ENCODE measurements at regions not wholly inside any gene's neighbourhood (a gene's known extent, or its start where the extent isn't known, plus 50 kb on each side); places are given as distances from the start of the nearest gene placed in this dataset. TPM values are rescaled to one million over a fixed set of nuclear protein-coding genes. Genes with fewer than 3 reads are reported as not detected.

DNA sequence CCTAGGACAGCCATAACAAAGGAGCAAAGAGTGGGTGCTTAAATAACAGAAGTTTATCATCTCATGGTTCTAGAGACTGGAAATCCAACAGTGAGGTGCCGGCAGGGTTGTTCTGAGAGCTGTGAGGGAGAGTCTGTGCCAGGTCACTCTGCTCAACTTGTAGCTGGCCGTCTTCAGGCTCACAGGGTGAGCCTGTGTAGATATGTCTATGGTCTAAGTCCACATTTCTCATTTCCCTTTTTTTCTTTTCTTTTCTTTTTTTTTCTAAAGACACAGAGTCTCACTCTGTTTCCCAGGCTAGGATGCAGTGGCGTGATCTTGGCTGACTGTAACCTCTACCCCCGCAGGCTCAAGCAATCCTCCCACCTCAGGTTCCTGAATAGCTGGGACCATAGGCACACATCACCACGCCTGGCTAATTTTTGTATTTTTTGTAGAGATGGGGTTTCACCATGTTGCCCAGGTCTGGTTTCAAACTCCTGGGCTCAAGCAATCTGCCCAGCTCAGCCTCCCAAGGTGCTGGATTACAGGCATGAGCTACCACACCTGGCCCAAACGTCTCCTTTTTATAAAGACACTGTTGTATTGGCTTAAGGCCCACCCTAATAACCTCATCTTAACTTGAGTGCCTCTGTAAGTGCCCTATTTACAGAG, 142.2 kb downstream of the SP3 start:
- no peak for DNase-seq

DNA sequence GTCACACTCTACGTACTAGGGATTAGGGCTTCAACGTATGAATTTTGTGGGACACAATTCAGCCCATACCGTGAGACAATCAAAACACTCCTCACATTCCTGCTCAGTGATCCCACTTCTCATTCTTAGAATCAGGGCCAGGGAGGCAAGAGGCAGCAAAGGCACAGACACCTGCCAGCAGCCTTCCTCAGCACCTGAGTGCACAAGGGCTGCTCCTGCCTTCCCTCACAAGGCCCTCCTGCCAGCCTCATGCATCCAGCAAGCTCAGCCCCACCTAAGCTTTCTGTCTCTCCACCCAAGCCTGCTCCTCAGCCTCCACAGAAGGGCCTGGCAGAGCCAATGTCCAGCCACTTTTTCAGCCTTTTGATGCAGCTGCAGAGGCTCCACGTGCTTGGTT, 141.6 kb downstream of the SP3 start:
- no peak for DNase-seq

DNA sequence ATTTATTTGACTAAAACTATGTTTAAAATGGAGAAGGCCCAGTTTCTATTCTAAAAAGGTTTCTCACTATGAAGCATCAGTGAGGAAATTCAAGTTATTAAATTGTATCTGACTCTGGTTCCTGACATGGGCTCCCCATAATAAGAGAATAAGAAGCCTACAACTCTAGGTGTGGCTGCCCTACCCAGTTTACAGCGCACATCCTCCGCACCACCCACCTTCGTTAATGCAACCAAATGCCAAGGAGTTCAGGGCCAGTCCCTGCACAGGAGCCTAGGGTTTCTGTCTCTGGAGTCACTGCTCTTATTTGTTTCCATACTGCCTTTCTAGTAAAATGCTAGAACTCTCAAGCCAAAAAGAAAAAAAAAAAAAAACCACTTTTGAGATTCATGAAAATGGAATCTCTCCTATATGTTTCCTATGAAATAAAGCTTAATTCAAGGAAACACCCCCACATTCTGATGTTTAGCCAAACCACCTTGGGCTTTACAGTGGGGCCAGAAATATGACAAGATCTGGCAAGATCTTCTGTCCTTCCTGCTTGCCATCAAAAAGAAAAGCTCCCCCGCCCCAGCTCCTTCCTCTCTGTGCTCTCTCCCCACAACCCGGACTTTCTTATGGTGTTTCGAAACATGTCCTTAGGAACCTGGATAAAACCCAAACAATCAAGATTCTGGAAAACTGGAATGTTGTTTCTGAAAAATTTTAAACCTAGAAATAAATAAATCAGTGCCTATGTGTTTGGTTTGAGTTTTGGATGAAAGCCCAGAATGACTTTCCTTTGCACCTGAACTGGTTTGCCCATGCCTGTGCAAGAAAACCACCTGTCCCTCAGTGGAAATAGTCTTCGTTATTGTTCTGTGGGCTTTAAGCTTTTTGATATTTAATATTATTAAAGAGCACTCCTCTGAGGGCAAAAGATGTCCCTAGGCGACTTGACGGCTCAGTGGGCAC, 136.7 kb downstream of the SP3 start:
- DNase-seq: peak; percentile 28

DNA sequence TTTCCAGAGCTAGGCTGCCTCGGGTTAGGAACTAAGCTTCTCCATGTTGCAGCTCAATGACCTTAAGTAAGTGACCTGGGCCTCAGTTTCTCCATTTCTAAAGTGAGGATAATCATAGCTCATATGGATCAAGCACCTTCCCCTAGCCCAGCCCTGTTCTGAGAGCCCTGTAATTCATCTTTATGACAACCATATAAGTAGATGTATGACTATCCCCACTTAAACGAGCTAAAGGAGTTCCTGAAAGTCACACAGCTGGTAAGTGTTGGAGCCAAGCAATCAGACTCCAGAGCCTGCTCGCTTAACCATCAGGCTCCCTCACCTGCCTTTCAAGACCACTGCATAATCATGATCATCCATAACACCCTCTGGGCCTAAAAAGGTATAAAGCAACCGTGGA, 135.4 kb downstream of the SP3 start:
- no peak for DNase-seq

DNA sequence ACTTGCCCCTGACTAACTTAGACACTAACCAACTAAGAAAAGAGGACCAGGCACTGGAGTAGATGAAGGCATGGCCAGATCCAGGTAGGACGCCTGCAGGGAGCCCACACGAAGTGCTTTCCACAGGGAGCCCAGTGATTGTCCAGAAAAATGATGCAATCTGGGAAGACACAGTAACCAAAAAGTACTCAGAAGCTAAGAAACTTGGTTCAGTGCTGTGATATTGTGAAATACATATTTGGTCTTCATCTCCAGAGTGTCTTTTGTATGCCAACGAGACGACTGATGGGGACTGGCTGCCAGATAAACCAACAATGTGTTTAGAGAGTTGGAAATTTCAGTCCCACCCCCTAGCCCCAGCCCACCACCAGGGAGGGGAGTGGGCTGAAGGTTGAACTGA, 135.0 kb downstream of the SP3 start:
- DNase-seq: no peak

DNA sequence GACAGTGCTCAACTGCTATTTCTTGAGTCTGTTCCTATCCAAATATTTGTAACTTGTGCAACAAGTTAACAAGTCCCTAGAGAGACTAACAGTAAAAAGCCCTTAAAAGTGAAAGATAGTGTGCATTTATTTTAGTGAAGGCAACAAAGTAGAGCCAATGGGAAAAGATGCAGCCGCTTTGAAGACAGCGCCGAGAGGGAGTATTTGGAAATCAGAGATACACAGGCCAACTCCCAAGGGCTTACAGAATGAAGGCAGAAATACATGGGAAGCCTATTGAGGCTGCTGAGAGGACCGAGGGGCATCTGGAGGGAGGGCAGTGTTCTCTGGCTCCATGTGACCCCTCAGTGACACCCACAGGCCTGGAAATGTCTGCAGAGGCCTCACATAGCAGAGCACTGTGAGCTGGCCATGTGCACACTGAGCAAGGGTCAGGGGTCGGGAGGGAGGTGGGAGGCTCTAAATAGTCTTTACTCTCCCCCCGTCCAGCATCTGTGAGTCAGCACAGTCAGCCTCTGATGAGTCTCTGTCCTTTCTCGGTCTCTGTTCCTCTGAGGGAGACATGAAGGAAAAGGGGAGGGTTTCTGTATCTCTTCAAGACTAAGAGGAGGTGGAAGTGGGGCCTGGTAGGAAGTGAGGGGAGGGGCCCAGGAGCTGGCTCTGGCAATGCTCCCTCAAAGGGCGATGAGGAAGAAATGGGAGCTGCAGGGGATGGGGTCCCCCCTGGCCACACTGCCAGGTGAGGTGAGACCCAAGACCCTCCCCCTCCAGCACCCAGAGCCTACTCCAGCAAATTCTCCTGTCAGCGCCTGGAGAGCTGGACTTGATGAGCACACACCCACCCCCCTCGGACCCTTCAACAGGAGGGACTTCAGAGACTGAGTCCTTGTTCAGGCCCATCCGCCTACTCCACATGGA, 133.6 kb downstream of the SP3 start:
- DNase-seq: peak; percentile 52

DNA sequence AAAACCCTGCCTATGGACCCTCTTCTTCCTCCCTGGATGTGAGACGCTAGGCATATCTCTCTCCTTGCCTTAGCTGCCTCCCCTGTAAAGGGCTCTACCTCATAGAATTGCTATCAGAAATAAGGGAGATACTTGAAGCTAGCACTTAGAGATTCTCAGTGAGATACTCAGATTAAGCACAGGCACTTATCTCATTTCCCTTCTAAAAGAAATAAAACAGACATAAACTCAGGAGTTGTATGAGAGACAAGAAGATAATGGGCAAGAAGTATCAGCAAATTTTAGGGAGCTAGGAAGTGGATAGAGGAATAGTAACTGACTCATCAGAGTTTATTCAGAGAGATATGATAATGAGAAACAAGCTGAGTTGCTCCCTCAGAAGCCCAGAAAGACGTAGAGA, 131.0 kb downstream of the SP3 start:
- no peak for DNase-seq

DNA sequence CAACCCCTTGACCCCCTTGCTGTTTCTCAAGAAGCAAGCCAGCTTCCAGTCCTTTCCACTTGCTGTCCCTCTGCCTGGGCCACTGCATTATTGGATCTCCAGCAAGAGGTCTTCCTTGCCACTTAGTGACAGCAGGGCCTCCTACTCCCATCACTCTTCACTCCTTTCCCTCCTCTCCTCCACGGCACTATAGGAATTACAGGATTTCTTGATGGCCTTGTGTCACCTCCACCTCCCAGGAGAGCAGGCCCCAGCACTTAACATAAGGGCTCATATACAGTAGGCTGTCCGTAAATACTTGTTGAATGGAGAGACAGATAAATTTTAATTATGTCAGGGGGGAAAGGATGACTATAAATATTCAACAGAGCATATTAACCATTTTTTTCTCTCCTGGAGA, 129.4 kb downstream of the SP3 start:
- no peak for DNase-seq

DNA sequence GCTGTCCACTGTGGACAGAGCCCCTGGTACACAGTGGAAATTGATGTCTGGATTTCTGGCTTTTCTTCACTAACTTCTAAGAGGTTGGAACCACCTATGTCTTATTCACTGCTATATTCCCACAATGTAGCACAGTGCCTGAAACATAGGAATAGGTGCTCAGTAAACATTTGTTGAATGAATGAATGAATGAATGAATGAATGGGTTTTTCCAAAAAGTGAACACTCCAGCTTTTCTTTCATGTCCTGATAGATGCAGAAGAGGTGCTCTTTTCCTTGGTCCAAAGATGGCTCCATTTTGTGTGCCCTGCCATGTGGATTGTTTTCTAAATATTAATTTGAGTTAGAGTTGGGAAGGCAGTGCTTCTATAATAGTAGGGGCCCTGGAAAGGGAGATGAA, 124.1 kb downstream of the SP3 start:
- no peak for DNase-seq

DNA sequence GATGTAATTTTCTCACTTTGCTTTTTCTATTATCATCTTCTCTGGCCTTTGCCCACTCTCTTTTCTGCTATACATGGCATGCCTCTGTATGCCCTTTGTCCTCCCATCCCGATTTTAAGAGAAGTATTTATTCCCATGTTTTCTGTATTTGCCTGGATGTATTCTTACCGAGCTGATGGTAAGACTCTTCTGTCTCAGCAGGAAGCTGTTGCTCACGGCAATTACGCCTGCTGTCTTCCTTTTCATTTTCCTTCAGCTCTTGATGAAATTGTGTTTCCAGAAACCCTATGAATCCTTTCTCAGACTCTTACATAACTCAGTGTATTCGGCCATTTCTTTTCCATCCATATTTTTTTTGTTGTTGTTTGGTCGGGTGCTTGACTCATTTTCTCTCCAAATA, 121.6 kb downstream of the SP3 start:
- DNase-seq: no peak

DNA sequence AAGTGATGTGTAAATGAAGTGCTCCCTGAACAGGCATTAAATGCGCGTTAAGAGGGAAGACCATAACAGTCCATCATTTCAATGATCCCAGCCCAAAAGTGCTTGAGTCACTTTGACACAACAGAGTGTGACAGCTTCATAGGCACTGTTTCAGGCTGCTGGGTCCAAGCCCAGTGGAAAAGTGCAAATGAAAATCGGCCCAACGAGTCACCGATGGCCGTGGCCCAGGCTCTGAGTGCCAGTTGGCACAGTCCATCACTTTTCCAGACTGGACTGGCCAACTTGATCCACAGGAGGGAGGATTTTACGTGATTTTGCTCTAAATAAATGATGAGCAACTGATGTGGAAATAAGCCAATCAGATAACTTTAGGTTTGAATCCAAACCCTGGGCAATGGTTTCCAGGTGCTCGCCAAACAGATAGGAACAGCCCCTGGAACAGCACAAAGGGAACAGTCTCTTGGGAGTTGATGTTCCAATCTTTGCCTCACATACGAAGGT, 114.0 kb downstream of the SP3 start:
- DNase-seq: peak; percentile 40

DNA sequence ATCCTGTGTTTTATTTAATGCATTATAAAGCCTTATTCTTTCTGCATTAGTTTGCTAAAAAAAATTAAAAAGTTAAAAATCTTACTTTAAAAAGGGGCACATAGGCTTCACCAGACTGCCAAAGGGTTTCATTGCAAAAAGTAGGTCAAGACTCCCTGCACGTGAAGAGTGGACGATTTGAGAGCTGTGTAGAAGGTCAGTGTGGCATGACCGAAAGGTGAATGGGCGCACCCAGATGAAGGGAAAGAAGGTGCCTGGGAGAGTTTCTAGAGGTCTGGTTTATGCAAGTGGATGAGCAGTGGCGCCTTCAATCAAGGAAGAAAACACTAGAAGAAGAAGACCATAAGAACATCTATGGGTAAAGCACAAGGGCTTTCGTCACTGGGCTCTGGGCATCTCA, 111.0 kb downstream of the SP3 start:
- DNase-seq: no peak

DNA sequence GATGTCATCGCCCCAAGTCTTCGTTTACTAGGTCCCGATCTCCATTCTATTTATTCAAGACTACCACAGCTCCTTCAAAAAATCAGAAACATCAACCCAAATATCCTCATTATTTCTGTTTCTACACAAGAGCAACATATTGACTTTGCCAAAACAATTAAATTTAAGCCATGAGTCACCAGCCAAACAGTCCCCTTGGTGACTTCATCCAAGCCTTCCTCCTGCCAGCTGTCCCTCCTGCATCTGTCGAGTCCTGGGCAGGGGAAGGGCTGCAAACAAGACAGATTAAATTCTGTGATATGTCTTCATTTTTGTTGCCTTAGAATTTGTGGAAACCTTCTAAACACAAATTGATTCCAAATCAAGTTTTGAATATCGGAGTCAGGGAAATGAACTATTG, 110.3 kb downstream of the SP3 start:
- DNase-seq: peak; percentile 90

DNA sequence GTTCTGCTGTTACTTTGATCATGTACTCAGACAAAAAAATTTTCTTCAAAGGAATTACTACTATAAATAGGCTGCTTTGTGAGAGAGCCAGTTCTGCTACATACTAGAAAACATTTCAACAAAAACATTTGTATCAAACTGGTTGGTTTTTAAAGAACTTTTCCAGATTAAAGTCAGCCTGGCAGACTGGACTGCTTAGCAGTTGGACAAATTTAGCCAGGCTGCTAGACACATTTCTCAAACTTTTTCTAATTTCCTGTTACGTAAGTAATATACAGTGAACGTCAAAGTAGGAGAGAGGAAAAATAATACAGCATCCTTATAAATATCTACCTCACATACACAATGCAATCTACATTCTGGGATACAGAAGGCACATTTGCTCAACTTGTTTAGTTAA, 109.5 kb downstream of the SP3 start:
- no peak for DNase-seq

Small RNA genes lying in the stretch of these regions (small RNA-seq; reads per million reads assigned to genes)
- not detected for gene AC013410.2 (ENCODE audit: low replicate concordance)

All from tongue (tissue), 2 donors.